ENCODE measurements at regions not wholly inside any gene's neighbourhood (a gene's known extent, or its start where the extent isn't known, plus 50 kb on each side); places are given as distances from the start of the nearest gene placed in this dataset.
A peak's percentile ranks its signal among the peaks of the same experiment; 100 is the strongest.
"Not testable (repeated sequence)": the region's sequence is repeated elsewhere in the genome, so short reads cannot be mapped to it uniquely, and the experiment has no call there.

GRCh38 chr4:128758314-128758922 lies 51.1 kb upstream of the JADE1 start:
- H3K79me2 ChIP-seq (ENCODE audit: insufficient read depth, low read length) = no peaks in the 10 kb centered on the region
- H3K9me3 ChIP-seq (ENCODE audit: low read depth, low read length) = no peaks in the 10 kb centered on the region
- no peaks in the 10 kb centered on the region for H4K20me1 ChIP-seq (ENCODE audit: insufficient read depth, low read length)
- H3K4me2 ChIP-seq (ENCODE audit: insufficient read depth, low read length) = no peak overlapping the region
- no peak for TF ChIP-seq CTCF (IDR thresholded peaks at IDR 0.05; ENCODE audit: extremely low read depth, low read depth, low read length)
- no peak overlapping the region for H2AFZ ChIP-seq (ENCODE audit: low read length)
- no peak overlapping the region for H3K27ac ChIP-seq (ENCODE audit: low read depth, low read length)
- no peaks in the 10 kb centered on the region for H3K4me1 ChIP-seq (ENCODE audit: insufficient read depth, low read length)
- no peaks in the 10 kb centered on the region for H3K27me3 ChIP-seq (ENCODE audit: insufficient read depth, low read length)
- H3K36me3 ChIP-seq (ENCODE audit: insufficient read depth, low read length) = no peaks in the 10 kb centered on the region
- H3K4me3 ChIP-seq (ENCODE audit: insufficient read depth, low read length) = no peak overlapping the region
- DNase-seq (ENCODE audit: insufficient read length, low spot score, missing footprints) = no peak

GRCh38 chr4:128757712-128758111 lies 51.8 kb upstream of the JADE1 start:
- Histone ChIP-seq H3K27me3 (ENCODE audit: insufficient read depth, low read length) (no peaks in the 10 kb centered on the region), H3K4me2 (ENCODE audit: insufficient read depth, low read length) (no peak overlapping the region), H4K20me1 (ENCODE audit: insufficient read depth, low read length) (no peaks in the 10 kb centered on the region), H3K9me3 (ENCODE audit: low read depth, low read length) (no peaks in the 10 kb centered on the region), H3K27ac (ENCODE audit: low read depth, low read length) (no peak overlapping the region), H3K79me2 (ENCODE audit: insufficient read depth, low read length) (no peaks in the 10 kb centered on the region), H3K4me1 (ENCODE audit: insufficient read depth, low read length) (no peaks in the 10 kb centered on the region), H3K4me3 (ENCODE audit: insufficient read depth, low read length) (no peak overlapping the region), H2AFZ (ENCODE audit: low read length) (peak overlapping the region; percentile 28), H3K36me3 (ENCODE audit: insufficient read depth, low read length) (no peaks in the 10 kb centered on the region)
- no peak for DNase-seq (ENCODE audit: insufficient read length, low spot score, missing footprints)
- TF ChIP-seq CTCF (IDR thresholded peaks at IDR 0.05; ENCODE audit: extremely low read depth, low read depth, low read length) = no peak

GRCh38 chr4:128751354-128751753 lies 58.1 kb upstream of the JADE1 start:
- no peak overlapping the region for H2AFZ ChIP-seq (ENCODE audit: low read length)
- TF ChIP-seq CTCF (IDR thresholded peaks at IDR 0.05; ENCODE audit: extremely low read depth, low read depth, low read length) = no peak
- H3K4me2 ChIP-seq (ENCODE audit: insufficient read depth, low read length) = no peak overlapping the region
- no peaks in the 10 kb centered on the region for H3K9me3 ChIP-seq (ENCODE audit: low read depth, low read length)
- H4K20me1 ChIP-seq (ENCODE audit: insufficient read depth, low read length) = no peaks in the 10 kb centered on the region
- H3K4me1 ChIP-seq (ENCODE audit: insufficient read depth, low read length) = no peaks in the 10 kb centered on the region
- H3K27me3 ChIP-seq (ENCODE audit: insufficient read depth, low read length) = no peaks in the 10 kb centered on the region
- H3K4me3 ChIP-seq (ENCODE audit: insufficient read depth, low read length) = no peak overlapping the region
- H3K79me2 ChIP-seq (ENCODE audit: insufficient read depth, low read length) = no peaks in the 10 kb centered on the region
- no peak for DNase-seq (ENCODE audit: insufficient read length, low spot score, missing footprints)
- H3K27ac ChIP-seq (ENCODE audit: low read depth, low read length) = no peak overlapping the region
- H3K36me3 ChIP-seq (ENCODE audit: insufficient read depth, low read length) = no peaks in the 10 kb centered on the region

- not testable (repeated sequence) for H3K4me1 ChIP-seq (ENCODE audit: insufficient read depth, low read length); H2AFZ ChIP-seq (ENCODE audit: low read length); H3K27me3 ChIP-seq (ENCODE audit: insufficient read depth, low read length); H3K36me3 ChIP-seq (ENCODE audit: insufficient read depth, low read length); DNase-seq (ENCODE audit: insufficient read length, low spot score, missing footprints); H3K79me2 ChIP-seq (ENCODE audit: insufficient read depth, low read length); H3K27ac ChIP-seq (ENCODE audit: low read depth, low read length); H4K20me1 ChIP-seq (ENCODE audit: insufficient read depth, low read length); H3K4me2 ChIP-seq (ENCODE audit: insufficient read depth, low read length); H3K4me3 ChIP-seq (ENCODE audit: insufficient read depth, low read length); H3K9me3 ChIP-seq (ENCODE audit: low read depth, low read length)
Measured at GRCh38 chr4:128741748-128742147, 67.8 kb upstream of the JADE1 start.
